Thyroid gland (tissue), 4 donors: ENCODE measurements at regions not wholly inside any gene's neighbourhood (a gene's known extent, or its start where the extent isn't known, plus 50 kb on each side); places are given as distances from the start of the nearest gene placed in this dataset.

Source experiments
- POLR2A ChIP-seq, 2 donors: fragments of 450-650 bp; IDR thresholded peaks; one replicate each; pipeline ENCODE4 v1.6.1; 2017; ENCODE audit warnings: antibody characterized with exemption in 2 of 2, mild to moderate bottlenecking in 2 of 2, moderate library complexity in 1 of 2
- TF ChIP-seq, protein P1 (sequence below), 6 experiments: fragments of 200-600 bp in 3 of 6; fragments of 450-650 bp in 3 of 6; sonication (generic) in 3 of 6; IDR thresholded peaks; one replicate each; pipeline ENCODE4 v1.5.1; 2016 to 2019; ENCODE audit warnings: antibody characterized with exemption in 6 of 6, mild to moderate bottlenecking in 2 of 6, inconsistent platforms in 1 of 6, moderate library complexity in 1 of 6

DNA sequence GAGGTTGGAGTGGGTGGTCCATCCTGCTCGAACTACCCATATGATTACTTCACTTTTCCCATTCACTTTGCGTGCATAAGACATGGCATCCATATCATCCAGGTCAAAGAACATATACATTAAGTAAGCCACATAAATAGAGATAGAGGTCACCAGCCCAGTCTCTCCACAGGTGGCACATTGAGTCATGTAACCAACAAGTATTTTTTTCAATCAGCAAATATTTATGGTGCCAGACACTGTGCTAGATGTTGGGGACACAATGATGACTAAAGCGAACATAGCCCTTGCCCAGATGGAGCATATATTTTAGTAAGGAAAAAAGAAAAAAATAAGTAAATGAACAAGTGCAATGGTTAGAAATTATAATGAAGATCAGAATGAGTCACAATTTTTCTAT lies 83.6 kb upstream of the LCLAT1 start:
- no peak for TF ChIP-seq POLR2A (IDR thresholded peaks at IDR 0.05)
- TF ChIP-seq, protein P1, sequence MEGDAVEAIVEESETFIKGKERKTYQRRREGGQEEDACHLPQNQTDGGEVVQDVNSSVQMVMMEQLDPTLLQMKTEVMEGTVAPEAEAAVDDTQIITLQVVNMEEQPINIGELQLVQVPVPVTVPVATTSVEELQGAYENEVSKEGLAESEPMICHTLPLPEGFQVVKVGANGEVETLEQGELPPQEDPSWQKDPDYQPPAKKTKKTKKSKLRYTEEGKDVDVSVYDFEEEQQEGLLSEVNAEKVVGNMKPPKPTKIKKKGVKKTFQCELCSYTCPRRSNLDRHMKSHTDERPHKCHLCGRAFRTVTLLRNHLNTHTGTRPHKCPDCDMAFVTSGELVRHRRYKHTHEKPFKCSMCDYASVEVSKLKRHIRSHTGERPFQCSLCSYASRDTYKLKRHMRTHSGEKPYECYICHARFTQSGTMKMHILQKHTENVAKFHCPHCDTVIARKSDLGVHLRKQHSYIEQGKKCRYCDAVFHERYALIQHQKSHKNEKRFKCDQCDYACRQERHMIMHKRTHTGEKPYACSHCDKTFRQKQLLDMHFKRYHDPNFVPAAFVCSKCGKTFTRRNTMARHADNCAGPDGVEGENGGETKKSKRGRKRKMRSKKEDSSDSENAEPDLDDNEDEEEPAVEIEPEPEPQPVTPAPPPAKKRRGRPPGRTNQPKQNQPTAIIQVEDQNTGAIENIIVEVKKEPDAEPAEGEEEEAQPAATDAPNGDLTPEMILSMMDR (IDR thresholded peaks at IDR 0.05) = no peak
